GM21825 (cell line): ENCODE measurements at regions not wholly inside any gene's neighbourhood (a gene's known extent, or its start where the extent isn't known, plus 50 kb on each side); places are given as distances from the start of the nearest gene placed in this dataset.

ENCODE experiments used
- ATAC-seq: cut with Tn5 transposase; IDR thresholded peaks from one replicate; pipeline ENCODE4 v1.9.1; 2021; ENCODE audit warnings: mild to moderate bottlenecking, moderate library complexity; ENCODE audit not compliant: unreplicated experiment

GRCh38 chr14:58833634-58834378 is 196.0 kb downstream of the DACT1 start:
- ATAC-seq: no peak

DNA sequence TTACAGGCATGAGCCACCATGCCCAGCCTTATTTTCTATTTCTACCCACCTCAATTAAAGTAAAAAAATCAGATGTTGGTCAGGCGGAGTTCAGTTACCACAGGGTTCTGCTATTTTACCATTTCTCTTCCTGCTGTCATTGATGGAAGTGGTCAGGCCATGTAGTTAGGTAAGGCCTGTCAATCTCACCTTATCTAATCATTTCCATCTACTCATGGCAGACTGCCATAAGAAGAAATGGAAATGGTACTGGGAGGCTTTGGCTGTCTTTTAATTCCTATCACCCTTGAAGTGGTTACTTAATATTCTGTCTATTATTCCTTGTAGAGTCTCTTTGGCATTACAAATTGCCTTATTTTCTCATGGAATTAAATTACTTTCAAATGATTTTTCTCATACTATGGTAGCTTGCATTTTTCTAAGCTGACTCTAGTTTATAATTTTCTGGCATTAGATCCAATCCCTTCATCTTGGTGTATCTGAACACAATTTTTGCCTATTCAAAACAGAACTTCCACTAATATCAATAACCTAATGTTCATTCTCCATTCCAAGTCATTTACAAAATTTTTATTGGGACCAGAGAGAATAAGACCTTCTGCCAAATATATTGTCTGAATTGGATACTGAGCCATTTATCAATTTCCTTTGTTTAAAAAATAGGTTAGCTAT is 198.7 kb downstream of the DACT1 start:
- no peak for ATAC-seq

- ATAC-seq: no peak
Measured at GRCh38 chr14:58839233-58839632, 201.5 kb downstream of the DACT1 start.

GRCh38 chr14:58844544-58844943 is 206.8 kb downstream of the DACT1 start:
- ATAC-seq: no peak

GRCh38 chr14:58846682-58847465 is 209.1 kb downstream of the DACT1 start:
- no peak for ATAC-seq

- ATAC-seq: no peak
Measured at GRCh38 chr14:58848365-58848764, 210.6 kb downstream of the DACT1 start.

- ATAC-seq: no peak
Measured at GRCh38 chr14:58849601-58850000, 211.8 kb downstream of the DACT1 start.

- ATAC-seq: no peak
Measured at GRCh38 chr14:58850011-58850410, 212.2 kb downstream of the DACT1 start.

- ATAC-seq: no peak
Measured at GRCh38 chr14:58861586-58861985, 223.8 kb downstream of the DACT1 start.

GRCh38 chr14:58862416-58863160 is 224.8 kb downstream of the DACT1 start:
- ATAC-seq: no peak

DNA sequence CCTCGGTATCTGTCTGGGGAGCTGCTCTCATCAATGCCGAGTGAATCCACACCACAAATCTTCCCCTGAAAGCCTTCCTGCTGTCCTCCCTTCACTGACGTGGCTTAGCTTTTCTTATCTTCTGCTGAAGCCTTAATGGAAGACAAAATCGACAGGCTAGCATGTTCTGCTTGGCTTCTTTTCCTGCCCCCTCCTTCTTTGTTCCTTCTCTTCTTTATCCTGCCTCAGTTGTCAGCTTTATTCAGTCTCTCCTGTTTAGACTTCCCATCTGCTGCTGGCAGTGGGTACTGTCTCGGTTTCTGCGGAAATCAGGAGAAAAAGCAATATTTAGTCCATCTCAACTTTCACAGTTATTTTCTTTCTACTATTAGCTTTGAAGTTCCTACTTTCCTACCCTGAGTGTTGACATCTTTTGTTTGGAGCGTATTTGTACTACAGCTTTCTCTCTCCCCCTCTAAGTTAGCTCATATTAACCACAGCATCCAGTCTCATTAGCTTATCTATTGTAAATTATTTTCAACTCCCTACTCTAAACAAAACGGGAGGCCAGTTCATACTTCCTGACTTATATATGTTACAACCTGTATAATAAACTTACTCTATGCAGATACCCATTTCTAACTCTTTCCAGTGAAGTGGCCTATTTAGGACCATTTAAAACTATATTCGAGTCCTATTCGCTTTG is 226.0 kb downstream of the DACT1 start:
- ATAC-seq: no peak

DNA sequence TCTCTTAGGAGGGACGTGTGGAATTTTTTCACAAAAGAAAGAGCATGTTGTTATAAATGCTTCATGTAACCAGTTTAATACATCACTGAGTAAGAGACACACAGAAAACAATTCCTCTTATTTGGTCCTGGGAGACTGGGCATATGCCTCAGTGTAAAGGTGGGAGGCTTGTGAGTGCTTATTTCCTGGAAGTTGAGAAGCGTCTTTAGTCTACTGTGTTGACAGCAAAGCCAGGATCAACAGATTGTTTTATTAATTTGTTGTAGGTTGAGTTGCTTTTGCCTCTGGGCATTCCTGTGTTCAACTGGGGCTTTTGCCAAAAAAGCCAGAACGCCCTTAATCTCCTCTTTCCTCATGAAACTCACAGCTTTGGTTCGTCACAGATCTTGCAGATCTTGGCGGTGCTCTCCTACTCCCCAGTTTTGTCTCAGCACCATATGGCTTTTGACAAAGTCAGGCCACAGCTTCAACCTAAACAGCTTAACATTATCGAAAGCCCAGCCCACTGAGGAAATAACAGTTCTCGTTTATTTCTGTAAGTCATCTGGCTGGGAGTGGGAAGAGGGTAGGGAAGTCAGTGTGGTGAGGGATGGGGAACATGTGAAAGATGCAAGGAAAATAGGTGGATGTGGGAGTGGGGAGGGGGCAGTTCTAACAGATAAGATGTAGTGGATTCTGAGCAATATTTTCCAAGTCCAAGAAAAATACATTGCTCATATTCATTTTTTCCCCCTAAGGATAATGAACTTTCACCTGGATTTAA is 227.2 kb downstream of the DACT1 start:
- no peak for ATAC-seq

GRCh38 chr14:58865514-58866281 is 227.9 kb downstream of the DACT1 start:
- no peak for ATAC-seq

GRCh38 chr14:58866391-58866790 is 228.6 kb downstream of the DACT1 start:
- no peak for ATAC-seq

- ATAC-seq: no peak
Measured at GRCh38 chr14:58870961-58871360, 233.2 kb downstream of the DACT1 start.

DNA sequence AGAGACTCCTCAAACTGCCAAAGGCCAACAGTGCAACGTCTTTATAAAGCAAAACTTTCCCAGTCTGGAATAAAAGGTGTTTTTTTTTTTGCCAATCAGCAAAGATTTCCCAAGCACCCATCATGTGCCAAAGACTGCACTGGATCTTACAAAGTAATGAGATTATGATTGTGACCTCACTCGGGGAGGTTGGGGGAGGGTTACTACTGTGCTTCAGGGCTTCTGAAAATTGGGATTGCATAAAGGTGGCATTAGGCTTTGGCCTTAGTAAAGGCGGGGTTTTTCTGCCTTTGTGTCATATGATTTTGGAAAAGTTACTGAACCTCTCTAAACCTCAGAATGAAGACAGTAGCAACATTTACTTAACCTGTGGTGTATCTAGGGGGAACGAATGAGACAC is 233.8 kb downstream of the DACT1 start:
- ATAC-seq: no peak

DNA sequence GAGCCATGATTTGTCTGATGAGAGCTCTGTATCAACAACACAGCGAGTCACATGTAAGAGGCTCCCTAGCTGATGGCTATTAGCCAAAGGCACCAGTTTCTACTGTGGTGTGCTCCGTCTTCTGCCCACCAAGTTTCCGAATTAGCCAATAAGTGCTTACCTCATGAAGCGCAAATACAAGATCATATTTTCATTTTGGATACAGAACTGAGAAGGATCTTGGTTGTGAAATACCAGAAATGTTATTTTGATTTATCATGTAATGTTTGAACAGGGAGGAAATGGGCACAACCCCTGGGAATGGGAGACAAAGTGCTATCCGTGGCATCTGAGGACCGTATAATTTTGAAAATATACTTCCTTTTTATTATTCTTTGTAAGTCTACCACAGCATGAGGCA is 234.3 kb downstream of the DACT1 start:
- ATAC-seq: no peak

DNA sequence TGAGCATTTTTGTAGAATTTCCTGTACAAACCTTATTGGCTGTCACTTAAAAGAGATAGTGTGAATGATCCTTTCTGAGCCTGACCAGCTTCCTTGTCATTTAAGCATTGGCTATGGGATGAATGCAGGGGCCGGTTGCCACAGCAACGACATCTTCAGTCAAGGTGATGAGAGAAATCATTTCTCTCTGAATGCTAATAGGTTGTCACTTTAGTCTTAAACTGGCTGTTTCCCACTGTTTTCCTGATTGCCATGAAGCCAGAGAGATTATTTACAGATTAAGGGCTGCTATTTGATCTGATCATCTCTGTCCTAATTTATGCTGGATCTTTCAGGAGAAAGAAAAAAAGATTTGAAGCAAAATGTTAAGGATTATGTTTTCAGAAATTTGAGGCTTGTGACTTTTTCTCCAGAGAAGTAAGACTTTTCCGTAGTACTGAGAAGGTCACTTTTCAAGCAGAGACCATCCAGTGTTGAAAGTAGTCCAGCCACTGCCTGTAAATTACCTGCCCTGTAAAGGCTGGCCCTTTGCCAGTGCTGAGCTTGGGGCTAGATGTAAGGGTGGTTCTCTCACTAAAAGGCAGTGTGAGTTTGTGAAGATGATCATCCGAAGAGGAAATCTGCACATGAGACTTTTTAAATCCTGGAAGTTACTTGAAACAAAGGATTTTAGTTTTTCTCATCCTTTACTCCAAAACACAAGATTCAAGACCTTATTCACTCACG is 235.6 kb downstream of the DACT1 start:
- no peak for ATAC-seq
